C4-2B (cell line): ENCODE measurements at regions not wholly inside any gene's neighbourhood (a gene's known extent, or its start where the extent isn't known, plus 50 kb on each side); places are given as distances from the start of the nearest gene placed in this dataset.

Experiments
- H3K27ac ChIP-seq: fragments of 450-650 bp; 2 replicates; pipeline ENCODE4 v1.5.1; 2017
- CTCF ChIP-seq: fragments of 450-650 bp; conservative IDR thresholded peaks from 2 replicates; pipeline ENCODE4 v1.5.1; 2017; ENCODE audit warnings: mild to moderate bottlenecking
- ZFX ChIP-seq: fragments of 450-650 bp; IDR thresholded peaks from 2 replicates; pipeline ENCODE4 v1.6.1; 2017

DNA sequence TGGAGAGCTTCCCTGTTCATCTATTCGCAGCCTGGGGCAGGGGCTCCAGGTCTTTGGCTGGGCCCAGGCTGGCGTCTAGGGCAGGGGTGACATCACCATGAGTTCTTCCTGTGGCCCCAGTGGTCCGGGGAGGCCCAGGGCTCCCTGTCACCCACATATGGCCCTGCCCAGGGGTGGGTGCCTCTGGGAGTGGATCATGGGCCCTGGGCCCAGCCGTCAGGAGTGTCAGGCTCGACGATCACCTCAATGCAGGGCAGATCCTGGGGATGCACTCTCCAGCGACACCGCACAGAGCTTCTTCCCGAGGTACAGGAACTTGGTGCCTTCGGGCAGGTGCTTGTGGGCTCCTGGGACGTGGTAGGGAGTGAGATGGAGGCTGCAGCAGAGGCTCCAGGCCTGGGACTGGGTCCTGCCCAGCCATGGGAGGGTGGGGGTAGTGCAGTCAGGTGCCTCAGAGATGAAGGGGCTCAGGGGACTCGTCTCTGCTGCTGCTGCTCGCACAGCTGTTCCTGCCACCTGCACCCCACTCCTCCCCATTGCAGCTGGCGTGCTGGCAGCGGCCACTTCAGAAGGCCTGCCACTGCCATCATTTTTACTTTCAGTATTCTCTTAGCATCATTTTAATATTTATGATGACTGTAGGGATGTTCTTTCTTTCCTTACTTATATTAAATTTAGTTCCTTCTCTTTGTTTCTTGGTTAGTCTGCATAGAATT lies 196.0 kb upstream of the VRK2 start:
- no peak overlapping the region for H3K27ac ChIP-seq
- no peak for TF ChIP-seq CTCF
- TF ChIP-seq ZFX, result no peak

GRCh38 chr2:57855212-57855611 lies 191.4 kb upstream of the VRK2 start:
- no peak for TF ChIP-seq CTCF
- TF ChIP-seq ZFX, result no peak
- no peak overlapping the region for H3K27ac ChIP-seq

- TF ChIP-seq ZFX (no peak), CTCF (no peak)
- no peak overlapping the region for H3K27ac ChIP-seq
These were observed 186.9 kb upstream of the VRK2 start for GRCh38 chr2:57859755-57860154.

GRCh38 chr2:57862153-57862552 lies 184.5 kb upstream of the VRK2 start:
- no peak overlapping the region for H3K27ac ChIP-seq
- TF ChIP-seq CTCF, result no peak
- TF ChIP-seq ZFX, result no peak

DNA sequence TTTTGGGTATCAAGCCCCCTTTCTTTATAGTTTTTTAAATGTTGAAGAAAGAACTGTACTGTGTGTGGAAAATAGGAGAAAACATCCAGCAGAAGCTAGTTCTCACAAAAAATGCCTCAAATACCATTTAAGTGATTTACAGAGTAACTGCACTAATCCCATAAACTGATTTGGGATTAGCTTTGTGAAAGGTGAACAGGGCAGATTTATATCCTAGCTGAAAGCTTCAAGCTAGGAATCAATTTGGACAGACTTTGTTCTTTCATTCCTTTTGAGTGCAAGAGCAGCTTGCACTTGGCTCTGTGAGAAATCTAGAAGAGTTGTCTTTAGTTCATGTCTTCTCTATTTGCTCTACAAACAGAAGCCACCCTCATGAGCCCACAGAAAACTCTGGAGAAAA lies 183.9 kb upstream of the VRK2 start:
- no peak overlapping the region for H3K27ac ChIP-seq
- no peak for TF ChIP-seq CTCF
- no peak for TF ChIP-seq ZFX

- no peak overlapping the region for H3K27ac ChIP-seq
These were observed 181.7 kb upstream of the VRK2 start for GRCh38 chr2:57864926-57865325.

GRCh38 chr2:57867730-57868129 lies 178.9 kb upstream of the VRK2 start:
- TF ChIP-seq ZFX (no peak), CTCF (no peak)
- H3K27ac ChIP-seq, result no peak overlapping the region

More at GRCh38 chr2:57864926-57865325, 181.7 kb upstream of the VRK2 start:
- TF ChIP-seq ZFX (no peak), CTCF (no peak)
